ENCODE measurements at regions not wholly inside any gene's neighbourhood (a gene's known extent, or its start where the extent isn't known, plus 50 kb on each side); places are given as distances from the start of the nearest gene placed in this dataset.

GRCh38 chr14:42269234-42269633 is 662.6 kb downstream of the LRFN5 start:
- DNase-seq, result no peak

GRCh38 chr14:42248131-42248530 is 641.5 kb downstream of the LRFN5 start:
- DNase-seq, result no peak

GRCh38 chr14:42241101-42241500 is 634.4 kb downstream of the LRFN5 start:
- DNase-seq, result no peak

GRCh38 chr14:42229976-42230375 is 623.3 kb downstream of the LRFN5 start:
- no peak for DNase-seq

GRCh38 chr14:42229294-42229693 is 622.6 kb downstream of the LRFN5 start:
- DNase-seq, result no peak

GRCh38 chr14:42228611-42229010 is 621.9 kb downstream of the LRFN5 start:
- DNase-seq, result no peak

- DNase-seq, result peak; percentile 67
Observed at GRCh38 chr14:42224053-42224888, 617.6 kb downstream of the LRFN5 start.

GRCh38 chr14:42222924-42223471 is 616.3 kb downstream of the LRFN5 start:
- DNase-seq, result no peak

GRCh38 chr14:42214981-42215491 is 608.4 kb downstream of the LRFN5 start:
- no peak for DNase-seq

- no peak for DNase-seq
Observed at GRCh38 chr14:42200957-42201356, 594.3 kb downstream of the LRFN5 start.

GRCh38 chr14:42198010-42198409 is 591.3 kb downstream of the LRFN5 start:
- no peak for DNase-seq

GRCh38 chr14:42192738-42193653 is 586.3 kb downstream of the LRFN5 start:
- DNase-seq, result no peak

- no peak for DNase-seq
Observed at GRCh38 chr14:42190744-42191143, 584.1 kb downstream of the LRFN5 start.

GRCh38 chr14:42187846-42188245 is 581.2 kb downstream of the LRFN5 start:
- no peak for DNase-seq

GRCh38 chr14:42185718-42186117 is 579.0 kb downstream of the LRFN5 start:
- DNase-seq, result no peak

- no peak for DNase-seq
Observed at GRCh38 chr14:42174357-42174756, 567.7 kb downstream of the LRFN5 start.

- DNase-seq, result no peak
Observed at GRCh38 chr14:42173206-42173605, 566.5 kb downstream of the LRFN5 start.

- no peak for DNase-seq
Observed at GRCh38 chr14:42172304-42172703, 565.6 kb downstream of the LRFN5 start.

GRCh38 chr14:42163136-42163535 is 556.5 kb downstream of the LRFN5 start:
- DNase-seq, result no peak

- no peak for DNase-seq
Observed at GRCh38 chr14:42159138-42159537, 552.5 kb downstream of the LRFN5 start.

- DNase-seq, result no peak
Observed at GRCh38 chr14:42149609-42150261, 543.1 kb downstream of the LRFN5 start.

GRCh38 chr14:42145766-42146165 is 539.1 kb downstream of the LRFN5 start:
- no peak for DNase-seq

- DNase-seq, result no peak
Observed at GRCh38 chr14:42143114-42143513, 536.4 kb downstream of the LRFN5 start.
